Sigmoid colon (tissue), 4 donors: ENCODE measurements at regions not wholly inside any gene's neighbourhood (a gene's known extent, or its start where the extent isn't known, plus 50 kb on each side); places are given as distances from the start of the nearest gene placed in this dataset.

ENCODE experiments used
- CTCF ChIP-seq, 4 experiments: fragments of 450-650 bp in 3 of 4; fragments of 200-600 bp in 1 of 4; IDR thresholded peaks; one replicate each; pipeline ENCODE4 v1.5.1; 2016 to 2019; ENCODE audit warnings: antibody characterized with exemption in 4 of 4, mild to moderate bottlenecking in 3 of 4, moderate library complexity in 2 of 4
- EP300 ChIP-seq, 4 donors: sonication (generic); formaldehyde crosslinking; IDR thresholded peaks; one replicate each; pipeline ENCODE4 v1.6.1; 2017; ENCODE audit warnings: antibody characterized with exemption in 4 of 4

DNA sequence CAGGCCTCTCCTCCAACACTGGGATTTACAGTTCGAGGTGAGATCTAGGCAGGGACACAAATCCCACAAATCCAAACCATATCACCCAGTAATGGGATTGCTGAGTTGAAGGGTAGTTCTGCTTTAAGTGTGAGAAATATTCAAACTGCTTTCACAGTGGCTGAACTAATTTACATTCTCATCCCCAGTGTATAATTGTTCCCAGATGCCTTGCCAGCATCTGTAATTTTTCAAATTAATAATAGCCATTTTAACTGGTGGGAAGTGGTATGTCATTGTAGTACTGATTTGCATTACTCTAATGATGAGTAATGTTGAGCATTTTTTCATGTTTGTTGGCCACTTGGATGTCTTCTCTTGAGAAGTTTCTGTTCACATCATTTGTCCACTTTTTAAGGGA, 592.8 kb upstream of the GRM3 start:
- no peak for TF ChIP-seq CTCF (IDR thresholded peaks at IDR 0.05)
- TF ChIP-seq EP300 (IDR thresholded peaks at IDR 0.05): no peak
